A673 (cell line): ENCODE measurements at regions not wholly inside any gene's neighbourhood (a gene's known extent, or its start where the extent isn't known, plus 50 kb on each side); places are given as distances from the start of the nearest gene placed in this dataset.

Experiments used
- EZH2 ChIP-seq: fragments of 200-600 bp; sonication (generic); IDR thresholded peaks from 2 replicates; pipeline ENCODE4 v1.6.1; 2017; ENCODE audit warnings: borderline replicate concordance, low read depth, mild to moderate bottlenecking, mixed read lengths, antibody characterized with exemption, low read length; ENCODE audit not compliant: poor library complexity, severe bottlenecking
- TF ChIP-seq, protein P1 (sequence below): fragments of 300-800, 200-600 bp; sonication (generic); conservative IDR thresholded peaks from 2 replicates; pipeline ENCODE4 v1.5.1; 2017; ENCODE audit warnings: low read depth, mild to moderate bottlenecking, antibody characterized with exemption, low read length, moderate library complexity, mixed read lengths

DNA sequence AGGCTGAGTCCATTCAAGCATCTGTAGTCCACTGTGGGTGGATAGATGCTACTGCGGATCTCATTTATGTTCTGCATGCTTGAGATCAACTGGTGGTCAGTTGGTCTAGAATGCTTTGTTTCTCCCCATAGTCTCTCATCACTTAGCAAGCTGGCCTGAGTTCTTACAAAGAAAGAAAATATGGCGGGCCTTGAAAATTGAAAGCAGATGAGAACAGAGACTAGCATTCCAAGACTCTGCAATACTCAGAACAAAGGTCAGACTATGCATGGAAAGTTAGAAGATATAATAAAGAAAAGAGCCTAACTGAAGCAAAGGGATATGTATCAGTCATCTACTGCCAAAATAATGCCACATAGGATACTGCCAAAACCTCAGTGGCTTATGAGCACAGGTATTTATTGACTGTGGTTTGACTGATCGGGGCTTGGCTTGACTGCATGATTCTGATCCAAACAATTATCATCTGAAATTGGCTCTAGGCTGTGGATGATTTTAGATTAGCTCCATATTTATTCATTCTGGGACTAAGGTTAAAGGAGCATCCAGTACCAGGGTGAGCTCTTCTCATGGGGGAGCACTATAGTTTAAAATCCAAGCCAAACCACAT, 258.9 kb downstream of the TAF11L14 start:
- TF ChIP-seq, protein P1, sequence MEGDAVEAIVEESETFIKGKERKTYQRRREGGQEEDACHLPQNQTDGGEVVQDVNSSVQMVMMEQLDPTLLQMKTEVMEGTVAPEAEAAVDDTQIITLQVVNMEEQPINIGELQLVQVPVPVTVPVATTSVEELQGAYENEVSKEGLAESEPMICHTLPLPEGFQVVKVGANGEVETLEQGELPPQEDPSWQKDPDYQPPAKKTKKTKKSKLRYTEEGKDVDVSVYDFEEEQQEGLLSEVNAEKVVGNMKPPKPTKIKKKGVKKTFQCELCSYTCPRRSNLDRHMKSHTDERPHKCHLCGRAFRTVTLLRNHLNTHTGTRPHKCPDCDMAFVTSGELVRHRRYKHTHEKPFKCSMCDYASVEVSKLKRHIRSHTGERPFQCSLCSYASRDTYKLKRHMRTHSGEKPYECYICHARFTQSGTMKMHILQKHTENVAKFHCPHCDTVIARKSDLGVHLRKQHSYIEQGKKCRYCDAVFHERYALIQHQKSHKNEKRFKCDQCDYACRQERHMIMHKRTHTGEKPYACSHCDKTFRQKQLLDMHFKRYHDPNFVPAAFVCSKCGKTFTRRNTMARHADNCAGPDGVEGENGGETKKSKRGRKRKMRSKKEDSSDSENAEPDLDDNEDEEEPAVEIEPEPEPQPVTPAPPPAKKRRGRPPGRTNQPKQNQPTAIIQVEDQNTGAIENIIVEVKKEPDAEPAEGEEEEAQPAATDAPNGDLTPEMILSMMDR, result no peak
- no peak for TF ChIP-seq EZH2
